ENCODE measurements at regions not wholly inside any gene's neighbourhood (a gene's known extent, or its start where the extent isn't known, plus 50 kb on each side); places are given as distances from the start of the nearest gene placed in this dataset.

- no peak for TF ChIP-seq TEAD4 (IDR thresholded peaks at IDR 0.05; ENCODE audit: low read depth, low read length)
- no peak for TF ChIP-seq CTCF (IDR thresholded peaks at IDR 0.05; ENCODE audit: control extremely low read depth in 1 of 3, insufficient read depth in 1 of 3, low read depth in 1 of 3, low read length in 3 of 3)
- TF ChIP-seq CHD1 (IDR thresholded peaks at IDR 0.05; ENCODE audit: low read depth, low read length), result no peak
- TF ChIP-seq NANOG (IDR thresholded peaks at IDR 0.05; ENCODE audit: insufficient read depth, low read depth, low read length, poor library complexity, severe bottlenecking), result no peak
- no peak for TF ChIP-seq RXRA (IDR thresholded peaks at IDR 0.05; ENCODE audit: insufficient read depth, low read depth, low read length)
- no peak for TF ChIP-seq KDM1A (IDR thresholded peaks at IDR 0.05; ENCODE audit: borderline replicate concordance, low read length)
- no peak for TF ChIP-seq EP300 (IDR thresholded peaks at IDR 0.05; ENCODE audit: borderline replicate concordance in 1 of 2, low read depth in 2 of 2, low read length in 2 of 2)
- no peak for TF ChIP-seq RNF2 (IDR thresholded peaks at IDR 0.05; ENCODE audit: borderline replicate concordance, low read depth, low read length, missing control alignments, poor library complexity, severe bottlenecking)
- no peak for TF ChIP-seq GABPA (IDR thresholded peaks at IDR 0.05; ENCODE audit: borderline replicate concordance, insufficient read depth, low read length)
- TF ChIP-seq EZH2 (IDR thresholded peaks at IDR 0.05; ENCODE audit: low read depth, low read length, severe bottlenecking), result no peak
- TF ChIP-seq YY1 (IDR thresholded peaks at IDR 0.05; ENCODE audit: low read depth, low read length), result no peak
- no peak for TF ChIP-seq SIN3A (conservative IDR thresholded peaks at IDR 0.05 in 1 of 2, IDR thresholded peaks at IDR 0.05 in 1 of 2; ENCODE audit: low read depth in 1 of 2, low read length in 2 of 2)
- TF ChIP-seq POLR2A (IDR thresholded peaks at IDR 0.05; ENCODE audit: control extremely low read depth in 1 of 2, low read depth in 2 of 2, low read length in 2 of 2), result no peak
- no peak for TF ChIP-seq JUND (IDR thresholded peaks at IDR 0.05; ENCODE audit: low read length)
Observed at GRCh38 chr9:27673641-27674040, 100.4 kb upstream of the C9orf72 start.
